ENCODE measurements at regions not wholly inside any gene's neighbourhood (a gene's known extent, or its start where the extent isn't known, plus 50 kb on each side); places are given as distances from the start of the nearest gene placed in this dataset.
"Not testable (repeated sequence)": the region's sequence is repeated elsewhere in the genome, so short reads cannot be mapped to it uniquely, and the experiment has no call there.

GRCh38 chr12:78571953-78572352 lies 292.6 kb upstream of the SYT1 start:
- no peaks in the 10 kb centered on the region for H3K36me3 ChIP-seq
- no peak overlapping the region for H3K4me2 ChIP-seq
- TF ChIP-seq CTCF (IDR thresholded peaks at IDR 0.05) (peak; percentile 55), EZH2phosphoT487 (IDR thresholded peaks at IDR 0.05) (no peak)
- H4K20me1 ChIP-seq (ENCODE audit: low read depth), result no peaks in the 10 kb centered on the region
- no peaks in the 10 kb centered on the region for H3K79me2 ChIP-seq (ENCODE audit: low read depth)
- H3K9me3 Mint-ChIP-seq, result peaks cover 8% of the 10 kb centered on the region
- no peaks in the 10 kb centered on the region for H3K27me3 ChIP-seq
- no peaks in the 10 kb centered on the region for H3K9me3 ChIP-seq (ENCODE audit: low read depth)
- peaks cover 18% of the 10 kb centered on the region for H3K4me1 Mint-ChIP-seq
- no peaks in the 10 kb centered on the region for H3F3A ChIP-seq (ENCODE audit: low read depth)
- H3K4me1 ChIP-seq, result peaks cover 25% of the 10 kb centered on the region
- no peak overlapping the region for H3K27ac ChIP-seq
- H3K27ac Mint-ChIP-seq, result no peak overlapping the region
- H3K27me3 Mint-ChIP-seq (ENCODE audit: insufficient read depth, low read depth), result peaks cover 3% of the 10 kb centered on the region
- H3K9ac ChIP-seq, result no peak overlapping the region
- peak; percentile 41 for DNase-seq (ENCODE audit: low spot score)
- no peak overlapping the region for H3K4me3 Mint-ChIP-seq
- H2AFZ ChIP-seq (replicated peaks), result peak overlapping the region; percentile 87
- H3K36me3 Mint-ChIP-seq, result no peaks in the 10 kb centered on the region
- H3K4me3 ChIP-seq, result no peak overlapping the region

- H3K4me1 ChIP-seq; H3K4me3 ChIP-seq; H3K9me3 Mint-ChIP-seq; H3K4me2 ChIP-seq; H3K36me3 ChIP-seq; H3K36me3 Mint-ChIP-seq; H2AFZ ChIP-seq (replicated peaks); H3K27me3 ChIP-seq; H3K4me1 Mint-ChIP-seq; H4K20me1 ChIP-seq (ENCODE audit: low read depth); H3K79me2 ChIP-seq (ENCODE audit: low read depth); DNase-seq (ENCODE audit: low spot score); H3K27ac ChIP-seq; H3K27me3 Mint-ChIP-seq (ENCODE audit: insufficient read depth, low read depth); H3K9me3 ChIP-seq (ENCODE audit: low read depth); H3K9ac ChIP-seq; H3K27ac Mint-ChIP-seq; H3F3A ChIP-seq (ENCODE audit: low read depth); H3K4me3 Mint-ChIP-seq: not testable (repeated sequence)
Measured at GRCh38 chr12:78575208-78575607, 289.4 kb upstream of the SYT1 start.

- peaks cover 2% of the 10 kb centered on the region for H3K27me3 Mint-ChIP-seq (ENCODE audit: insufficient read depth, low read depth)
- Histone ChIP-seq H3K4me2 (no peak overlapping the region), H3K79me2 (ENCODE audit: low read depth) (no peaks in the 10 kb centered on the region), H3K9me3 (ENCODE audit: low read depth) (no peaks in the 10 kb centered on the region), H4K20me1 (ENCODE audit: low read depth) (no peaks in the 10 kb centered on the region), H3K4me1 (no peaks in the 10 kb centered on the region), H3K27ac (no peak overlapping the region), H2AFZ (replicated peaks) (no peak overlapping the region), H3F3A (ENCODE audit: low read depth) (no peaks in the 10 kb centered on the region), H3K36me3 (no peaks in the 10 kb centered on the region), H3K27me3 (no peaks in the 10 kb centered on the region), H3K9ac (no peak overlapping the region), H3K4me3 (no peak overlapping the region)
- no peak overlapping the region for H3K27ac Mint-ChIP-seq
- no peak overlapping the region for H3K4me3 Mint-ChIP-seq
- TF ChIP-seq EZH2 (IDR thresholded peaks at IDR 0.05) (no peak), CTCF (IDR thresholded peaks at IDR 0.05) (no peak), EZH2phosphoT487 (IDR thresholded peaks at IDR 0.05) (no peak)
- no peaks in the 10 kb centered on the region for H3K36me3 Mint-ChIP-seq
- H3K4me1 Mint-ChIP-seq, result no peaks in the 10 kb centered on the region
- H3K9me3 Mint-ChIP-seq, result peaks cover 15% of the 10 kb centered on the region
- DNase-seq (ENCODE audit: low spot score), result no peak
Measured at GRCh38 chr12:78579846-78580245, 284.7 kb upstream of the SYT1 start.

- Mint-ChIP-seq H3K4me3 (no peak overlapping the region), H3K27ac (no peak overlapping the region), H3K27me3 (ENCODE audit: insufficient read depth, low read depth) (peaks cover 2% of the 10 kb centered on the region), H3K36me3 (no peaks in the 10 kb centered on the region), H3K4me1 (no peaks in the 10 kb centered on the region), H3K9me3 (peaks cover 14% of the 10 kb centered on the region)
- Histone ChIP-seq H4K20me1 (ENCODE audit: low read depth) (no peaks in the 10 kb centered on the region), H3K4me3 (no peak overlapping the region), H3K9ac (no peak overlapping the region), H3K79me2 (ENCODE audit: low read depth) (no peaks in the 10 kb centered on the region), H3K36me3 (no peaks in the 10 kb centered on the region), H3K9me3 (ENCODE audit: low read depth) (no peaks in the 10 kb centered on the region), H3F3A (ENCODE audit: low read depth) (no peaks in the 10 kb centered on the region), H3K27me3 (no peaks in the 10 kb centered on the region), H2AFZ (replicated peaks) (no peak overlapping the region), H3K4me2 (no peak overlapping the region), H3K27ac (no peak overlapping the region), H3K4me1 (no peaks in the 10 kb centered on the region)
- DNase-seq (ENCODE audit: low spot score), result no peak
- no peak for TF ChIP-seq CTCF (IDR thresholded peaks at IDR 0.05)
- TF ChIP-seq EZH2 (IDR thresholded peaks at IDR 0.05), result no peak
- TF ChIP-seq EZH2phosphoT487 (IDR thresholded peaks at IDR 0.05), result no peak
Measured at GRCh38 chr12:78580296-78580695, 284.3 kb upstream of the SYT1 start.

All from neural progenitor cell (in vitro differentiated cells).